ENCODE measurements at regions not wholly inside any gene's neighbourhood (a gene's known extent, or its start where the extent isn't known, plus 50 kb on each side); places are given as distances from the start of the nearest gene placed in this dataset.

DNA sequence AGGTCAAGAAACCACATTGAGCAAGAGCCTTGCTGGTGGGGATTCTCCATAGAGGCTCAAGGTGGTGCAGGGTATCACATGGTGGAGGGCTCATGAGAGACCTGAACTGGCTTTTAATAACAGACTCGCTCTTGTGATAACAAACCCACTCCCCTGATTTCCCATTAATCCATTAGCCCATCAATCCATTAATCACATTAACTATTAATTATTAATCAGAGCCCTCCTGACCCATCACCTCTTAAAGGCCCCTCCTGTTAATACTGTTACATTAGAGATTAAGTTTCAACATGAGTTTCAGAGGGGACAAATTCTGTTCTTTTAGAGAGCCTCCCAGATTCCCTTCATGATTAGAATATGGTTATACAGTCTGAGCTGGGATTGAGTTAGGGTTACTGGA, 61.8 kb downstream of the IER5 start:
- Histone ChIP-seq H3K4me1 (peaks cover 8 to 20% of the 10 kb centered on the region in 2 donors), H3K27ac (peak overlapping the region; percentile 30 to 92)
- intact Hi-C loops (cut with DNase I) = loop anchor here (5.0 to 10.0 kb wide), 4 partner anchors 518 to 1245 kb away; partner anchors contain the start of genes ACBD6, GLUL and XPR1

DNA sequence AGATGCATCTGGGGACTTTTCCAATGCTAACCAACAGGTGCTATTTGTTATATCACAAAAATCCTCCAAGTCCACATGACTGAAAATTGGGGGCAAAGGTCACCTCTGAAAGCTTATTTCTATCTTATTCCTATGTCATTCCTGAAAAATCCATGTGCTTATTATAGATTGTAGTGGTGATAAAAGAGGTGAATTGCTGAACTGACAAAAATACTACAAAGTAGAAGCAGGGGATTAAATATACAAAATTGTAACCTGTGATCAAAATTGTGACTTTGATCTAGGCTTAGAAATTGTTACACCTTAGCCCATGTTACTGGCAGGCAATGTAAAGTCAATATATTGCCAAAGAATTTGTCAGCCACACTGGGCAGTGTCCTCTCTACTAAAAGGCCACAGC, 62.3 kb downstream of the IER5 start:
- H3K4me3 ChIP-seq = no peak overlapping the region
- peak overlapping the region; percentile 5 to 92 for H3K27ac ChIP-seq
- DNase-seq (ENCODE audit: low spot score in 2 of 2) = no peak
- peaks cover 8 to 20% of the 10 kb centered on the region in 2 donors for H3K4me1 ChIP-seq
- no peaks in the 10 kb centered on the region for H3K36me3 ChIP-seq
- no peaks in the 10 kb centered on the region for H3K27me3 ChIP-seq
- TF ChIP-seq, protein P1, sequence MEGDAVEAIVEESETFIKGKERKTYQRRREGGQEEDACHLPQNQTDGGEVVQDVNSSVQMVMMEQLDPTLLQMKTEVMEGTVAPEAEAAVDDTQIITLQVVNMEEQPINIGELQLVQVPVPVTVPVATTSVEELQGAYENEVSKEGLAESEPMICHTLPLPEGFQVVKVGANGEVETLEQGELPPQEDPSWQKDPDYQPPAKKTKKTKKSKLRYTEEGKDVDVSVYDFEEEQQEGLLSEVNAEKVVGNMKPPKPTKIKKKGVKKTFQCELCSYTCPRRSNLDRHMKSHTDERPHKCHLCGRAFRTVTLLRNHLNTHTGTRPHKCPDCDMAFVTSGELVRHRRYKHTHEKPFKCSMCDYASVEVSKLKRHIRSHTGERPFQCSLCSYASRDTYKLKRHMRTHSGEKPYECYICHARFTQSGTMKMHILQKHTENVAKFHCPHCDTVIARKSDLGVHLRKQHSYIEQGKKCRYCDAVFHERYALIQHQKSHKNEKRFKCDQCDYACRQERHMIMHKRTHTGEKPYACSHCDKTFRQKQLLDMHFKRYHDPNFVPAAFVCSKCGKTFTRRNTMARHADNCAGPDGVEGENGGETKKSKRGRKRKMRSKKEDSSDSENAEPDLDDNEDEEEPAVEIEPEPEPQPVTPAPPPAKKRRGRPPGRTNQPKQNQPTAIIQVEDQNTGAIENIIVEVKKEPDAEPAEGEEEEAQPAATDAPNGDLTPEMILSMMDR (IDR thresholded peaks at IDR 0.05) = no peak
- intact Hi-C loops (cut with DNase I) = loop anchor here (5.0 to 10.0 kb wide), 4 partner anchors 519 to 1244 kb away; partner anchors contain the start of genes ACBD6, GLUL and XPR1
- H3K9me3 ChIP-seq = no peaks in the 10 kb centered on the region

More for the DNA sequence above, 61.8 kb downstream of the IER5 start:
- TF ChIP-seq, protein P1 (IDR thresholded peaks at IDR 0.05) = no peak
- Histone ChIP-seq H3K4me3 (no peak overlapping the region), H3K9me3 (no peaks in the 10 kb centered on the region), H3K27me3 (no peaks in the 10 kb centered on the region), H3K36me3 (no peaks in the 10 kb centered on the region)
- no peak for DNase-seq (ENCODE audit: low spot score in 2 of 2)

DNA sequence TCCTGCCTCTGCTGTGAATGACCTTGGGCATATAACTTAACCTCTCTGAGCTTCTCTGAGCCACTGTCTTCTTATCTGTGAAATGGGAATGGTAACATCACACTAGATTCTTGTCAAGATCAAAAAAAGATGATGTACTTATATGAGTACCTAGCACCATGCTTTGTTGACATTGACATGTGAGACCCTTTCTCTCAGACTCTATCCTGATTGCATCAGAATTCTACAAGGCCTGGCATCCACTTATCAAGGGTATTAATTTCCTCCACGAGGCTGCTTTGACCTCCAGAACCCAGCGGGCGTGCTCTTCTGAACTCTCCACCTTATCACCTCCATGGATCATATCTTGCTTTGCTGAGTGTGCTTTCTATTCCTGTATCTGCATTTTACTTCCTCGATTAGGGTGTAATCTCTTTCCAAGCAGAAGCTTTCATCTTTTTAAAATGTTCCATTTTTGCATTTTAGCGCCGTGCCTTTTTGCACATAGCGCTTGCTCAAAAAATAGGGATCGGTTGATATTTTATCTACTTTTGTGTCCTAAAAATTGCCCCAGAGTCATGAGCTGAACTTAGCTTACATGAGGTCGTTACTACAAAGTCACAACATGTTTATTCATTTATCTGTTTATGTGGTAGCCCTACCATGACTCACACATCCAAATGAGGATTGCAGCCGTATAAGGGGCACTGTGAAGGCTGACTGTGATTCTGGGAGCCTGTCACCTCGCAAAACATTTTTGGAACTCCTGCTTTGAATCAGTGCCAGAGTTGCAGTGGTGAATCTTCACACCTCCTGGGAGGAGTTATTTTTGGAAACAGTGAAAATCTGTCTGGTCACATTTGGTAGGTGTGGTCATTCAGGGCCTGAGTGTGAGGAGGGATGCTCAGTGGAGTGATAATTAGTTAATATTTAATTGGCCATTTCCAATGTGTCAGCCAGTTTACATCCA, 63.2 kb downstream of the IER5 start:
- peaks cover 8 to 20% of the 10 kb centered on the region in 2 donors for H3K4me1 ChIP-seq
- TF ChIP-seq, protein P1 (IDR thresholded peaks at IDR 0.05) = no peak
- no peak overlapping the region for H3K4me3 ChIP-seq
- intact Hi-C loops (cut with DNase I) = loop anchor here (5.0 to 10.0 kb wide), 4 partner anchors 519 to 1243 kb away; partner anchors contain the start of genes ACBD6, GLUL and XPR1
- H3K27me3 ChIP-seq = no peaks in the 10 kb centered on the region
- H3K9me3 ChIP-seq = no peaks in the 10 kb centered on the region
- H3K36me3 ChIP-seq = no peaks in the 10 kb centered on the region
- DNase-seq (ENCODE audit: low spot score in 2 of 2) = no peak
- peak overlapping the region; percentile 81 to 92 for H3K27ac ChIP-seq

DNA sequence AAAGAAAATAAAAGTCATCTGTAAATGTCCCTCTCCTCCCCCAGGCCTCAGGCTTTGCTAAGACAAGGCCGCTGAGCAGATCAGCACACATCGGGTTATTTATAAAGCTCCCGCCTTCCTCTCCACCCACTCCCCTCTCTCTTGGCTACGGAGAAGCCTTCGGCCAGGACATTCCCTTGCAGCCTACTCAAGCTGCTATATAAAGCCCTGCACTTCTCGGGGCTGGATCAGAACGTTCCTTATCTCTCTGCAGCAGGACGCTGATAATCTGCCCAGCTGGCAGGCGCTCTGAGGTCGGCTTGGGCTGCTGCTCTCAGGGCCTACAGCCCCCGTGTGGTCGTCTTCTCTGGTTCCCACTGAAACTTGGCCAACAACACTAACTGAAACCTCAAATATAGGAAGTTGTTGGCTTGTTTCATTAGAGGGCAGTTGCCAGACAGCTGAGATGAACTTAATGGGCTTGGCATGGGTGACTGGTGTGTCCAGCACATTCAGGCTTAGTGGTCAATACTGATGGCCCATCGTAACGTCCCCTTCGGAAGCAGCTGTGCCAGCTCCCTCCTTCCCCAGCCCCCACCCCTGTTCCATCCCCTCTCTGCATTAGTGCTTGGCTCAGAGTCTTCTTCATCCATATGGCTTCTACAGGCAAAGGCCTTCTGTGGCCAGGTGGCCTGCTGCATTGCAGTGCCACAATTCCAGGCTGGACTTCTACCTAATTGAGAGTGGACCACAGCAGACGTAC, 64.6 kb downstream of the IER5 start:
- DNase-seq (ENCODE audit: low spot score in 2 of 2) = peak; percentile 72 to 95
- Histone ChIP-seq H3K9me3 (no peaks in the 10 kb centered on the region), H3K4me1 (peaks cover 8 to 20% of the 10 kb centered on the region in 2 donors), H3K27ac (peak overlapping the region; percentile 81 to 92), H3K27me3 (no peaks in the 10 kb centered on the region), H3K36me3 (no peaks in the 10 kb centered on the region), H3K4me3 (peak overlapping the region in 1 of 2 donors; percentile 5)
- intact Hi-C loops (cut with DNase I) = loop anchor here (5.0 to 10.0 kb wide), 4 partner anchors 521 to 1242 kb away; partner anchors contain the start of genes ACBD6, GLUL and XPR1
- TF ChIP-seq, protein P1 (IDR thresholded peaks at IDR 0.05) = peak in 2 of 3 experiments; percentile 31 to 45

DNA sequence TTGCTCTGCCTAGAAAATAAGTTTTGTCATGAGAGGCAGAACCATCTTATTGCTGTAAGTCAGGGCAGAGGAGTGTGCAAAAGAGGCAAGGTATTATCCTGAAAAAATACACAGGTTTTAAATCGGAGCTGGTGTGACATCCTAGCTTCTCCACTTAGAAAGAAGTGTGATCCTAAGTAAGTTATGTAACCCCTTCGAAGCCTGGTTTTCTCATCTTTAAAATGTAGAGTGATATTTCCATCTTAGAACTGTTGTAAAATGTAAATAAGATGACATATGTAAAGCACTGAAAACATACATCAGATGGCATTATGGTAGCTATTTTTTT, 65.1 kb downstream of the IER5 start:
- intact Hi-C loops (cut with DNase I) = loop anchor here (5.0 to 10.0 kb wide), 4 partner anchors 521 to 1241 kb away; partner anchors contain the start of genes ACBD6, GLUL and XPR1
- Histone ChIP-seq H3K4me1 (peaks cover 8 to 20% of the 10 kb centered on the region in 2 donors), H3K36me3 (no peaks in the 10 kb centered on the region), H3K27ac (peak overlapping the region; percentile 81 to 92), H3K27me3 (no peaks in the 10 kb centered on the region), H3K9me3 (no peaks in the 10 kb centered on the region), H3K4me3 (no peak overlapping the region)
- DNase-seq (ENCODE audit: low spot score in 2 of 2) = no peak
- TF ChIP-seq, protein P1 (IDR thresholded peaks at IDR 0.05) = no peak

All from ascending aorta (tissue), 2 donors.